Prostate gland (tissue), 2 donors: ENCODE measurements at regions not wholly inside any gene's neighbourhood (a gene's known extent, or its start where the extent isn't known, plus 50 kb on each side); places are given as distances from the start of the nearest gene placed in this dataset.

Experiments
- POLR2AphosphoS5 ChIP-seq: sonication (generic); formaldehyde crosslinking; IDR thresholded peaks from one replicate; pipeline ENCODE4 v1.6.1; 2017; ENCODE audit warnings: antibody characterized with exemption
- TF ChIP-seq, protein P1 (sequence below), 4 experiments: fragments of 200-600 bp in 2 of 4; fragments of 450-650 bp in 2 of 4; sonication (generic) in 2 of 4; IDR thresholded peaks; 1 replicate in 3 of 4; 2 replicates in 1 of 4; pipeline ENCODE4 v1.5.1; 2016 to 2019; ENCODE audit warnings: antibody characterized with exemption in 4 of 4, mild to moderate bottlenecking in 2 of 4, moderate library complexity in 2 of 4

DNA sequence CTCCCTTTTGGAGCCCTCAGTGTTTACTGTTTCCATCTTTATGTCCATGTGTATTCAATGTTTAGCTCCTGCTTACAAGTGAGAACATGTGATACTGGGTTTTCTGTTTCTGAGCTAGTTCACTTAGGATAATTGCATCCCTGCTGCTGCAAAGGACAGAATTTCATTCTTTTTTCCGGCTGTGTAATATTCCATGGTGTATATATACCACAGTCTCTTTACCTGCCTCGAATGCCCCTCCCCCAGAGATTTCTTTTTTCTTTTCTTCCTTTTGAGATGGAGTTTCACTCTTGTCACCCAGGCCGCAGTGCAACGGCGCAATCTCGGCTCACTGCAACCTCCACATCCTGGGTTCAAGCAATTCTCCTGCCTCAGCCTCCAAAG is 60.9 kb downstream of the RMI2 start:
- TF ChIP-seq, protein P1, sequence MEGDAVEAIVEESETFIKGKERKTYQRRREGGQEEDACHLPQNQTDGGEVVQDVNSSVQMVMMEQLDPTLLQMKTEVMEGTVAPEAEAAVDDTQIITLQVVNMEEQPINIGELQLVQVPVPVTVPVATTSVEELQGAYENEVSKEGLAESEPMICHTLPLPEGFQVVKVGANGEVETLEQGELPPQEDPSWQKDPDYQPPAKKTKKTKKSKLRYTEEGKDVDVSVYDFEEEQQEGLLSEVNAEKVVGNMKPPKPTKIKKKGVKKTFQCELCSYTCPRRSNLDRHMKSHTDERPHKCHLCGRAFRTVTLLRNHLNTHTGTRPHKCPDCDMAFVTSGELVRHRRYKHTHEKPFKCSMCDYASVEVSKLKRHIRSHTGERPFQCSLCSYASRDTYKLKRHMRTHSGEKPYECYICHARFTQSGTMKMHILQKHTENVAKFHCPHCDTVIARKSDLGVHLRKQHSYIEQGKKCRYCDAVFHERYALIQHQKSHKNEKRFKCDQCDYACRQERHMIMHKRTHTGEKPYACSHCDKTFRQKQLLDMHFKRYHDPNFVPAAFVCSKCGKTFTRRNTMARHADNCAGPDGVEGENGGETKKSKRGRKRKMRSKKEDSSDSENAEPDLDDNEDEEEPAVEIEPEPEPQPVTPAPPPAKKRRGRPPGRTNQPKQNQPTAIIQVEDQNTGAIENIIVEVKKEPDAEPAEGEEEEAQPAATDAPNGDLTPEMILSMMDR (IDR thresholded peaks at IDR 0.05): no peak
- no peak for TF ChIP-seq POLR2AphosphoS5
